GM12878 (cell line): ENCODE measurements at regions not wholly inside any gene's neighbourhood (a gene's known extent, or its start where the extent isn't known, plus 50 kb on each side); places are given as distances from the start of the nearest gene placed in this dataset.

Source experiments
- ATAC-seq: fragments of 200-7000 bp; cut with Tn5 transposase; 3 replicates; pipeline ENCODE4 v1.9.1; 2020; ENCODE audit warnings: mild to moderate bottlenecking, moderate library complexity
- BruUV-seq: library from RNA; stranded (reverse); fragments of 400-500 nt; replicated peaks from 2 replicates; lab custom pipeline; 2021; lab: Mats Ljungman, UMichigan
- CTCF ChIA-PET: fragments of 300-600 bp; sonication (Branson Sonifier 250); formaldehyde crosslinking; extraction: SDS; loops from one replicate; lab custom pipeline; 2021; ENCODE audit warnings: inconsistent platforms; lab: Yijun Ruan, JAX
- POLR2A ChIA-PET: fragments of 350-600 bp; formaldehyde crosslinking; extraction: SDS; loops from one replicate; lab custom pipeline; 2021; ENCODE audit warnings: inconsistent platforms; lab: Charles Lee
- RAD21 ChIA-PET: fragments of 300-600 bp; sonication (Branson Sonifier 250); formaldehyde crosslinking; loops from one replicate; lab custom pipeline; 2023; ENCODE audit warnings: antibody characterized with exemption; ENCODE audit not compliant: unreplicated experiment; lab: Charles Lee
- SMC1A ChIA-PET: fragments of 300-600 bp; sonication (Branson Sonifier 250); formaldehyde crosslinking; loops from one replicate; lab custom pipeline; 2023; ENCODE audit not compliant: unreplicated experiment, uncharacterized antibody; lab: Charles Lee
- DNase-seq: peaks from one replicate; pipeline ENCODE4 v3.0.0-alpha.2; 2011; ENCODE audit warnings: low read depth, low spot score
- FAIRE-seq: peaks from 3 replicates; lab custom pipeline; 2011; peaks lifted over from hg19 to GRCh38; lab: Jason Lieb, UNC
- H2AFZ ChIP-seq: 2 replicates; pipeline ENCODE4 v1.6.0; 2011; ENCODE audit warnings: low read depth, low read length, control low read depth; ENCODE audit not compliant: control insufficient read depth
- H3K27ac ChIP-seq: 2 replicates; pipeline ENCODE4 v1.5.1; 2011; ENCODE audit warnings: control low read depth; ENCODE audit not compliant: control insufficient read depth, insufficient read depth
- H3K27me3 ChIP-seq, 2 experiments: replicated peaks in 1 of 2; 2 replicates each; pipeline versions ENCODE4 v1.6.0 to v1.6.1; 2011; ENCODE audit warnings: low read length in 1 of 2; ENCODE audit not compliant: control insufficient read depth in 2 of 2, insufficient read depth in 2 of 2
- H3K36me3 ChIP-seq, 2 experiments: 2 replicates each; pipeline ENCODE4 v1.5.1; 2011; ENCODE audit warnings: low read length in 1 of 2; ENCODE audit not compliant: control insufficient read depth in 2 of 2, insufficient read depth in 2 of 2
- H3K4me1 ChIP-seq: 2 replicates; pipeline ENCODE4 v1.6.1; 2011; ENCODE audit warnings: mild to moderate bottlenecking, low read length, moderate library complexity, mixed read lengths; ENCODE audit not compliant: control insufficient read depth, insufficient read depth
- H3K4me2 ChIP-seq: 2 replicates; pipeline ENCODE4 v1.6.0; 2011; ENCODE audit warnings: control low read depth; ENCODE audit not compliant: control insufficient read depth, insufficient read depth
- H3K4me3 ChIP-seq: fragments of 200-600 bp; sonication (generic); 2 replicates; pipeline ENCODE4 v1.5.1; 2016
- H3K79me2 ChIP-seq: 2 replicates; pipeline ENCODE4 v1.6.0; 2011; ENCODE audit warnings: low read length; ENCODE audit not compliant: control insufficient read depth, insufficient read depth
- H3K9ac ChIP-seq: 2 replicates; pipeline ENCODE4 v1.8.0; 2011; ENCODE audit warnings: low read length, control low read depth, mixed read lengths; ENCODE audit not compliant: control insufficient read depth, insufficient read depth
- H3K9me3 ChIP-seq: replicated peaks from 3 replicates; pipeline ENCODE4 v1.5.1; 2011; ENCODE audit warnings: mild to moderate bottlenecking, low read length; ENCODE audit not compliant: control insufficient read depth, insufficient read depth
- H4K20me1 ChIP-seq: 2 replicates; pipeline ENCODE4 v1.6.0; 2011; ENCODE audit not compliant: control insufficient read depth, insufficient read depth
- CBX5 ChIP-seq: sonication (generic); IDR thresholded peaks from 2 replicates; pipeline ENCODE4 v1.6.1; 2016; ENCODE audit warnings: low read depth, moderate library complexity, mild to moderate bottlenecking, inconsistent platforms
- CREM ChIP-seq: IDR thresholded peaks from 2 replicates; pipeline ENCODE4 v1.6.1; 2014; ENCODE audit warnings: antibody characterized with exemption, low read depth
- EP300 ChIP-seq, 2 experiments: fragments of 150-350 bp in 1 of 2; IDR thresholded peaks; 2 replicates each; pipeline ENCODE4 v1.6.1; 2011 to 2012; ENCODE audit warnings: low read depth in 2 of 2, low read length in 2 of 2, borderline replicate concordance in 1 of 2, improper control_type of control experiment in 1 of 2, inconsistent platforms in 1 of 2; ENCODE audit not compliant: control insufficient read depth in 1 of 2
- FOS ChIP-seq: IDR thresholded peaks from 3 replicates; pipeline ENCODE4 v1.6.1; 2011; ENCODE audit warnings: borderline replicate concordance; ENCODE audit not compliant: insufficient read length; ENCODE audit errors: extremely low read depth
- GABPA ChIP-seq: IDR thresholded peaks from 2 replicates; pipeline ENCODE4 v1.6.1; 2014; ENCODE audit warnings: antibody characterized with exemption, low read depth, mild to moderate bottlenecking, inconsistent platforms
- MEF2B ChIP-seq: fragments of 450-650 bp; IDR thresholded peaks from 2 replicates; pipeline ENCODE4 v1.6.1; 2018; ENCODE audit warnings: mild to moderate bottlenecking, moderate library complexity; ENCODE audit not compliant: partially characterized antibody, poor library complexity, severe bottlenecking
- WGBS: methylation state at CpG from one replicate; pipeline ENCODE4 v1.1.6; 2016; ENCODE audit warnings: low lambda C conversion rate; ENCODE audit not compliant: insufficient replicate concordance, insufficient coverage; ENCODE audit errors: missing lambda C conversion rate; 5-methylcytosine and 5-hydroxymethylcytosine counted together
- in situ Hi-C: fragments of 300-500 bp; cut with MboI; formaldehyde crosslinking; loops from 9 replicates; pipeline ENCODE4 v1.14.3; 2018; ENCODE audit warnings: mixed read lengths
- intact Hi-C: fragments of 100-400 bp; cut with micrococcal nuclease; formaldehyde crosslinking; loops from one replicate; pipeline ENCODE4 v1.14.2; 2022; ENCODE audit not compliant: unreplicated experiment
- TF ChIP-seq, protein P1 (sequence below): fragments of 450-650 bp; IDR thresholded peaks from 2 replicates; pipeline ENCODE4 v1.6.1; 2017; ENCODE audit warnings: low read depth, mild to moderate bottlenecking, moderate library complexity
- TF ChIP-seq, protein P2 (sequence below): fragments of 450-650 bp; IDR thresholded peaks from 2 replicates; pipeline ENCODE4 v1.6.1; 2017; ENCODE audit warnings: mild to moderate bottlenecking, low read depth, inconsistent platforms; ENCODE audit not compliant: poor library complexity, severe bottlenecking
- TF ChIP-seq, protein P3 (sequence below): fragments of 450-650 bp; formaldehyde crosslinking; IDR thresholded peaks from 2 replicates; pipeline ENCODE4 v1.5.0; 2022; ENCODE audit warnings: mild to moderate bottlenecking, missing genetic modification characterization

DNA sequence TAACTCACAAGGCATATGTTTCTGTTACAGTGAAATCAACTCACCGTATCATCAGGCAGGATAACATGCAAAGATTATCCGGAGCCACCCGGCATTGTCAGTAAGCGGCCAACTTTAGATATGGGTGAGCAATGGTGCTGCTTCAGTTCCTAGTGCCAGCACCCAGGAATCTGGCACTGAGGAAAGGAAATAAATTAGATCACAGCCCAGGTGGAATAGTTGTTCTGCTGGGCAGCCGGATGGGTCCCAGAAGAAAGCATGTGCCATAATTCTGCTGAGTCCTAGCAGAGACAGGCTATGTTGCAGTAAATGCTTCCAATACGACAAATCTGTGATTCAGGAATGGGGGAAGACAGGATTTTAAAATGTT, 183.6 kb upstream of the SPTLC3 start (continued):
- no peak for TF ChIP-seq GABPA
- TF ChIP-seq, all 136 proteins: peak for 0

DNA sequence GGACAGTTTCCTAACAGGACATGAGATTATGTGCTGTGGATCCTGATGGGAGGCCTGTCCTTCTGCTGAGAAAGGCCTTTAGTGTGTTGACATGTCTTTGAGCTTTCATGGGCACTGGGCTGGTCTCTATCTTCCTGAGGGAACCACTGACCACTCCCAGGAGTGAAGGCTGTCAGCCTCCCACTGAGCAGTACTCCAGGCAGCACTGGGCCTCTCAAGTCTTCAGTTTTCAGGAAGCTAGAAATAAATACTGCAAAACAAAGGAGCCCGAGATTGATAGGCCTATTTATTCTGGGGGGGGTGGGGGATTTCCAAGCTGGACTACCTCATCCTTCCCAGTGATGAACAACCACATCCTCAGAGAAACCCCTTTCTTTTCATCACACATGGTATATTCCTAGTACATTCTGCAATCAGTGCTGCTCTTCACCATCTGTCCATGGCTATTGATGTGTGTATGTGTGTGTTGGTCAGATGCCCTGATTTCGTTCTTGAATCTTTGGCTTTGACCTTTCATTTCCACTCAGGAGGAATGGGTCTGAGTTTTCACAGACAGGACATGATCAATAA, 180.9 kb upstream of the SPTLC3 start:
- H2AFZ ChIP-seq, result no peak overlapping the region
- RAD21 ChIA-PET, result no interaction called here
- no peaks in the 10 kb centered on the region for H3K9me3 ChIP-seq
- H3K9ac ChIP-seq, result no peak overlapping the region
- SMC1A ChIA-PET, result no interaction called here
- H3K4me1 ChIP-seq, result no peaks in the 10 kb centered on the region
- CTCF ChIA-PET, result interaction anchor here (1.1 kb wide), 1 partner anchor 10 kb away, joined by 5 read pairs; no protein-coding TSS in a partner anchor
- 0% methylated on average over 2 of the region's 2 CpGs for WGBS
- POLR2A ChIA-PET, result no interaction called here
- H4K20me1 ChIP-seq, result no peaks in the 10 kb centered on the region
- TF ChIP-seq EP300 (IDR thresholded peaks at IDR 0.05; ENCODE audit: borderline replicate concordance in 1 of 2, control insufficient read depth in 1 of 2, low read depth in 2 of 2, low read length in 2 of 2) (no peak), FOS (no peak), MEF2B (no peak), CBX5 (no peak), CREM (no peak)
- TF ChIP-seq, protein P1, sequence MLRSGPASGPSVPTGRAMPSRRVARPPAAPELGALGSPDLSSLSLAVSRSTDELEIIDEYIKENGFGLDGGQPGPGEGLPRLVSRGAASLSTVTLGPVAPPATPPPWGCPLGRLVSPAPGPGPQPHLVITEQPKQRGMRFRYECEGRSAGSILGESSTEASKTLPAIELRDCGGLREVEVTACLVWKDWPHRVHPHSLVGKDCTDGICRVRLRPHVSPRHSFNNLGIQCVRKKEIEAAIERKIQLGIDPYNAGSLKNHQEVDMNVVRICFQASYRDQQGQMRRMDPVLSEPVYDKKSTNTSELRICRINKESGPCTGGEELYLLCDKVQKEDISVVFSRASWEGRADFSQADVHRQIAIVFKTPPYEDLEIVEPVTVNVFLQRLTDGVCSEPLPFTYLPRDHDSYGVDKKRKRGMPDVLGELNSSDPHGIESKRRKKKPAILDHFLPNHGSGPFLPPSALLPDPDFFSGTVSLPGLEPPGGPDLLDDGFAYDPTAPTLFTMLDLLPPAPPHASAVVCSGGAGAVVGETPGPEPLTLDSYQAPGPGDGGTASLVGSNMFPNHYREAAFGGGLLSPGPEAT, result no peak
- TF ChIP-seq, protein P2, sequence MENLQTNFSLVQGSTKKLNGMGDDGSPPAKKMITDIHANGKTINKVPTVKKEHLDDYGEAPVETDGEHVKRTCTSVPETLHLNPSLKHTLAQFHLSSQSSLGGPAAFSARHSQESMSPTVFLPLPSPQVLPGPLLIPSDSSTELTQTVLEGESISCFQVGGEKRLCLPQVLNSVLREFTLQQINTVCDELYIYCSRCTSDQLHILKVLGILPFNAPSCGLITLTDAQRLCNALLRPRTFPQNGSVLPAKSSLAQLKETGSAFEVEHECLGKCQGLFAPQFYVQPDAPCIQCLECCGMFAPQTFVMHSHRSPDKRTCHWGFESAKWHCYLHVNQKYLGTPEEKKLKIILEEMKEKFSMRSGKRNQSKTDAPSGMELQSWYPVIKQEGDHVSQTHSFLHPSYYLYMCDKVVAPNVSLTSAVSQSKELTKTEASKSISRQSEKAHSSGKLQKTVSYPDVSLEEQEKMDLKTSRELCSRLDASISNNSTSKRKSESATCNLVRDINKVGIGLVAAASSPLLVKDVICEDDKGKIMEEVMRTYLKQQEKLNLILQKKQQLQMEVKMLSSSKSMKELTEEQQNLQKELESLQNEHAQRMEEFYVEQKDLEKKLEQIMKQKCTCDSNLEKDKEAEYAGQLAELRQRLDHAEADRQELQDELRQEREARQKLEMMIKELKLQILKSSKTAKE, result no peak
- TF ChIP-seq, protein P3, sequence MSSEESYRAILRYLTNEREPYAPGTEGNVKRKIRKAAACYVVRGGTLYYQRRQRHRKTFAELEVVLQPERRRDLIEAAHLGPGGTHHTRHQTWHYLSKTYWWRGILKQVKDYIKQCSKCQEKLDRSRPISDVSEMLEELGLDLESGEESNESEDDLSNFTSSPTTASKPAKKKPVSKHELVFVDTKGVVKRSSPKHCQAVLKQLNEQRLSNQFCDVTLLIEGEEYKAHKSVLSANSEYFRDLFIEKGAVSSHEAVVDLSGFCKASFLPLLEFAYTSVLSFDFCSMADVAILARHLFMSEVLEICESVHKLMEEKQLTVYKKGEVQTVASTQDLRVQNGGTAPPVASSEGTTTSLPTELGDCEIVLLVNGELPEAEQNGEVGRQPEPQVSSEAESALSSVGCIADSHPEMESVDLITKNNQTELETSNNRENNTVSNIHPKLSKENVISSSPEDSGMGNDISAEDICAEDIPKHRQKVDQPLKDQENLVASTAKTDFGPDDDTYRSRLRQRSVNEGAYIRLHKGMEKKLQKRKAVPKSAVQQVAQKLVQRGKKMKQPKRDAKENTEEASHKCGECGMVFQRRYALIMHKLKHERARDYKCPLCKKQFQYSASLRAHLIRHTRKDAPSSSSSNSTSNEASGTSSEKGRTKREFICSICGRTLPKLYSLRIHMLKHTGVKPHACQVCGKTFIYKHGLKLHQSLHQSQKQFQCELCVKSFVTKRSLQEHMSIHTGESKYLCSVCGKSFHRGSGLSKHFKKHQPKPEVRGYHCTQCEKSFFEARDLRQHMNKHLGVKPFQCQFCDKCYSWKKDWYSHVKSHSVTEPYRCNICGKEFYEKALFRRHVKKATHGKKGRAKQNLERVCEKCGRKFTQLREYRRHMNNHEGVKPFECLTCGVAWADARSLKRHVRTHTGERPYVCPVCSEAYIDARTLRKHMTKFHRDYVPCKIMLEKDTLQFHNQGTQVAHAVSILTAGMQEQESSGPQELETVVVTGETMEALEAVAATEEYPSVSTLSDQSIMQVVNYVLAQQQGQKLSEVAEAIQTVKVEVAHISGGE (CRISPR knock-in tag), result no peak
- TF ChIP-seq, all 136 proteins: peak for 0
- intact Hi-C loops (no loop called here), in situ Hi-C loops (no loop called here)
- Histone ChIP-seq H3K27me3 (no peaks in the 10 kb centered on the region), H3K4me2 (no peak overlapping the region), H3K36me3 (no peaks in the 10 kb centered on the region), H3K79me2 (no peaks in the 10 kb centered on the region), H3K27ac (no peak overlapping the region), H3K4me3 (no peak overlapping the region)
- ATAC-seq (no peak; the same call in 2 of the 3 replicates), FAIRE-seq (no peak), DNase-seq (no peak)
- no TSS peak for BruUV-seq
